ENCODE measurements at regions not wholly inside any gene's neighbourhood (a gene's known extent, or its start where the extent isn't known, plus 50 kb on each side); places are given as distances from the start of the nearest gene placed in this dataset.

- no peak for DNase-seq
Observed at GRCh38 chr9:14031810-14032209, 282.1 kb downstream of the NFIB start.

- DNase-seq = no peak
Observed at GRCh38 chr9:14031060-14031414, 282.9 kb downstream of the NFIB start.

GRCh38 chr9:14030375-14031059 is 283.4 kb downstream of the NFIB start:
- no peak for DNase-seq

- no peak for DNase-seq
Observed at GRCh38 chr9:14029806-14030374, 284.1 kb downstream of the NFIB start.

GRCh38 chr9:14027116-14027800 is 286.7 kb downstream of the NFIB start:
- DNase-seq = no peak

GRCh38 chr9:14025741-14026140 is 288.2 kb downstream of the NFIB start:
- no peak for DNase-seq

GRCh38 chr9:14023285-14023684 is 290.7 kb downstream of the NFIB start:
- DNase-seq = no peak

- no peak for DNase-seq
Observed at GRCh38 chr9:14021871-14022525, 291.9 kb downstream of the NFIB start.

GRCh38 chr9:14018081-14018480 is 295.9 kb downstream of the NFIB start:
- no peak for DNase-seq

- DNase-seq = no peak
Observed at GRCh38 chr9:14014744-14015143, 299.2 kb downstream of the NFIB start.

GRCh38 chr9:14014218-14014617 is 299.7 kb downstream of the NFIB start:
- DNase-seq = no peak

GRCh38 chr9:14011799-14012560 is 302.0 kb downstream of the NFIB start:
- no peak for DNase-seq

GRCh38 chr9:14007190-14007769 is 306.7 kb downstream of the NFIB start:
- DNase-seq = no peak

GRCh38 chr9:14006386-14007187 is 307.4 kb downstream of the NFIB start:
- no peak for DNase-seq

- no peak for DNase-seq
Observed at GRCh38 chr9:14004110-14004509, 309.8 kb downstream of the NFIB start.

- no peak for DNase-seq
Observed at GRCh38 chr9:13994240-13994639, 319.7 kb downstream of the NFIB start.

- DNase-seq = no peak
Observed at GRCh38 chr9:13993632-13994185, 320.2 kb downstream of the NFIB start.

- no peak for DNase-seq
Observed at GRCh38 chr9:13992138-13993088, 321.5 kb downstream of the NFIB start.

GRCh38 chr9:13991395-13991794 is 322.5 kb downstream of the NFIB start:
- no peak for DNase-seq

- DNase-seq = no peak
Observed at GRCh38 chr9:13990994-13991393, 322.9 kb downstream of the NFIB start.

Data from NCI-H2029 (cell line).